Psoas muscle (tissue), 7 donors: ENCODE measurements at regions not wholly inside any gene's neighbourhood (a gene's known extent, or its start where the extent isn't known, plus 50 kb on each side); places are given as distances from the start of the nearest gene placed in this dataset.

ENCODE experiments used
- ATAC-seq, 4 donors: fragments of 200-7000 bp; cut with Tn5 transposase; one replicate each; pipeline ENCODE4 v1.9.1; 2020; ENCODE audit warnings: moderate library complexity in 3 of 4, mild to moderate bottlenecking in 2 of 4
- DNase-seq, 2 donors: peaks; one replicate each; pipeline ENCODE4 v3.0.0-alpha.2; 2020
- H3K27ac ChIP-seq: fragments of 200-600 bp; one replicate; pipeline ENCODE4 v1.8.0; 2022
- H3K27me3 ChIP-seq, 3 donors: fragments of 200-600 bp in 1 of 3; one replicate each; pipeline versions ENCODE4 v1.6.1 to v1.8.0; 2013 to 2022; ENCODE audit warnings: low read length in 2 of 3, mild to moderate bottlenecking in 2 of 3, moderate library complexity in 1 of 3; ENCODE audit not compliant: insufficient read depth in 3 of 3
- H3K36me3 ChIP-seq, 2 donors: fragments of 200-600 bp in 1 of 2; one replicate each; pipeline versions ENCODE4 v1.6.1 to v1.8.0; 2013 to 2022; ENCODE audit warnings: low read depth in 1 of 2, mild to moderate bottlenecking in 1 of 2, moderate library complexity in 1 of 2; ENCODE audit not compliant: insufficient read depth in 1 of 2
- H3K4me1 ChIP-seq: fragments of 200-600 bp; one replicate; pipeline ENCODE4 v1.8.0; 2022
- H3K4me3 ChIP-seq: fragments of 200-600 bp; one replicate; pipeline ENCODE4 v1.8.0; 2022; ENCODE audit warnings: mild to moderate bottlenecking
- H3K9me3 ChIP-seq: fragments of 200-600 bp; one replicate; pipeline ENCODE4 v1.8.0; 2022
- WGBS, 3 donors: extraction: QIAGEN DNeasy Blood & Tissue Kit; methylation state at CpG; one replicate each; pipeline versions ENCODE4 v1.1.6 to v1.1.7; 2013; 5-methylcytosine and 5-hydroxymethylcytosine counted together
- intact Hi-C, 2 donors: fragments of 100-400 bp; cut with DNase I; formaldehyde crosslinking; loops; one replicate each; pipeline versions ENCODE4 v1.11.0 to v1.14.2; 2022
- TF ChIP-seq, protein P1 (sequence below): fragments of 200-600 bp; IDR thresholded peaks from one replicate; pipeline ENCODE4 v1.8.0; 2022; ENCODE audit warnings: antibody characterized with exemption
- donor health status: healthy with polysubstance abuse.
- donor health status: DM: no; HTN: no; CAD: no; lungs with moderate emphysema.
- donor health status: Bipolar disorder and iron deficiency.
- donor health status: healthy.
- donor health status: DM: yes; HTN: yes; CAD: no.
- donor health status: DM: no; HTN: no; CAD: no.
- donor health status: DM: yes; HTN: yes; CAD: no.

DNA sequence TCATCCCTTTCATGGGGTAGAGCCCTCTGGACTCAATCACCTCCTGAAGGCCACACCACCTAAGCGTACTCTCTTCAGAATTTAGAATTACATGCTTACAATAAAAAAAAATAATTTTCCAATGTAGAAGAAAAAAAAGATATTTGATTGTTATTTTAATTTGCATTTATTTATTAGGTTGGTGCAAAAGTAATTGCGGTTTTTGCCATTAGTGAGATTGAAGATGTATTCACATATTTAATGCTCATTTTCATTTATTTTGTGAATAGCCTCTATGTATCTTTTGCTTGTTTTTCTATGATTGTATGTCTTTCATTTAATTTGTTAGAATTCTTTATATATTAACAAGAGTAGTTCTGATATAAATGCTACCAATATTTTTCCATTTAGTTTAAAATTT, 220.5 kb downstream of the RND3 start:
- 96 to 99% (median 96%) methylated on average over 2 of the region's 2 CpGs for WGBS, 3 donors
- H3K4me1 ChIP-seq, result no peaks in the 10 kb centered on the region
- no peak overlapping the region for H3K27ac ChIP-seq
- intact Hi-C loops, result no loop called here
- H3K36me3 ChIP-seq, result no peaks in the 10 kb centered on the region
- ATAC-seq (no peak), DNase-seq (no peak)
- no peaks in the 10 kb centered on the region for H3K27me3 ChIP-seq
- no peak overlapping the region for H3K4me3 ChIP-seq
- H3K9me3 ChIP-seq, result no peaks in the 10 kb centered on the region
- TF ChIP-seq, protein P1, sequence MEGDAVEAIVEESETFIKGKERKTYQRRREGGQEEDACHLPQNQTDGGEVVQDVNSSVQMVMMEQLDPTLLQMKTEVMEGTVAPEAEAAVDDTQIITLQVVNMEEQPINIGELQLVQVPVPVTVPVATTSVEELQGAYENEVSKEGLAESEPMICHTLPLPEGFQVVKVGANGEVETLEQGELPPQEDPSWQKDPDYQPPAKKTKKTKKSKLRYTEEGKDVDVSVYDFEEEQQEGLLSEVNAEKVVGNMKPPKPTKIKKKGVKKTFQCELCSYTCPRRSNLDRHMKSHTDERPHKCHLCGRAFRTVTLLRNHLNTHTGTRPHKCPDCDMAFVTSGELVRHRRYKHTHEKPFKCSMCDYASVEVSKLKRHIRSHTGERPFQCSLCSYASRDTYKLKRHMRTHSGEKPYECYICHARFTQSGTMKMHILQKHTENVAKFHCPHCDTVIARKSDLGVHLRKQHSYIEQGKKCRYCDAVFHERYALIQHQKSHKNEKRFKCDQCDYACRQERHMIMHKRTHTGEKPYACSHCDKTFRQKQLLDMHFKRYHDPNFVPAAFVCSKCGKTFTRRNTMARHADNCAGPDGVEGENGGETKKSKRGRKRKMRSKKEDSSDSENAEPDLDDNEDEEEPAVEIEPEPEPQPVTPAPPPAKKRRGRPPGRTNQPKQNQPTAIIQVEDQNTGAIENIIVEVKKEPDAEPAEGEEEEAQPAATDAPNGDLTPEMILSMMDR, result no peak

DNA sequence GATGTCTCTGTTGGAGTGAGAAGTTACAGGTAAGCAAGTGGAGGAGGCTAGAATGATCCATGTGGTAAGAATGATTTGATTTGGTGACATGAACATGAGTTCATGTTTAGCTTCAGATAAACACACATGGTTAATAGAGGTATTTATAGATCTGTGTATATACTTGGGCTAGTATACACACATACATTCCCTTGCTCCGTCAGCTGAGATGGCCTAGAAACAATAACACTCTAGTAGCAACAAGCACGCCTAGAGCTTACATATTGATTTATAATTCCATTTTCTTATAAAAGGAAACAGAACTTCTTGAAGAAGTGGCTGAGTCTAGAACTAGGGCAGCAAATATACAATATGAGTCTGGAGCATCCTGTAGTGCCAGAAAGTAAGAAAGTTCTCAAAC, 223.0 kb downstream of the RND3 start:
- WGBS, 3 donors, result 92 to 97% (median 96%) methylated on average over 2 of the region's 2 CpGs
- H3K27me3 ChIP-seq, result no peaks in the 10 kb centered on the region
- no peak for DNase-seq
- H3K4me1 ChIP-seq, result no peaks in the 10 kb centered on the region
- ATAC-seq, result no peak
- intact Hi-C loops, result no loop called here
- no peaks in the 10 kb centered on the region for H3K9me3 ChIP-seq
- H3K27ac ChIP-seq, result no peak overlapping the region
- H3K36me3 ChIP-seq, result no peaks in the 10 kb centered on the region
- TF ChIP-seq, protein P1, result no peak
- no peak overlapping the region for H3K4me3 ChIP-seq

DNA sequence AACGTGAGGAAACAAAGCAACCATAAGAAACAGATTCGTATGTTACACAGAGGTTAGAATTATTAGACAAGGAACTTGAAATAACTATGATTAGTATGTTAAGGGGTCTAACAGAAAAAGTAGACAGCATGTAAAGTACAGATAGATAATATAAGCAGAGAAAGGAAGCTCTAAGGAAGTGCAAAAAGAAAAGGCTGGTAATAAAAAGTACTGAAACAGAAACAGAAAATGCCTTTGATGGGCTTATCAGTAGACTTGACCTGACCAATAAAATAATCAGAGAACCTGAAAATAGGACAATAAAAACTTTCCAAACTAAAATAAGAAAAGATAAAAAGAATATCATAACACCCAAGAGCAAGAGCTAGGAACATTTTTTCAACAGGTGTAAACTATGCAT, 225.8 kb downstream of the RND3 start:
- Histone ChIP-seq H3K36me3 (no peaks in the 10 kb centered on the region), H3K4me1 (no peaks in the 10 kb centered on the region), H3K27ac (no peak overlapping the region), H3K4me3 (no peak overlapping the region), H3K27me3 (no peaks in the 10 kb centered on the region), H3K9me3 (no peaks in the 10 kb centered on the region)
- no peak for DNase-seq
- intact Hi-C loops, result no loop called here
- ATAC-seq, result no peak
- TF ChIP-seq, protein P1, result no peak
- 90 to 94% (median 92%) methylated on average over 2 of the region's 2 CpGs for WGBS, 3 donors

DNA sequence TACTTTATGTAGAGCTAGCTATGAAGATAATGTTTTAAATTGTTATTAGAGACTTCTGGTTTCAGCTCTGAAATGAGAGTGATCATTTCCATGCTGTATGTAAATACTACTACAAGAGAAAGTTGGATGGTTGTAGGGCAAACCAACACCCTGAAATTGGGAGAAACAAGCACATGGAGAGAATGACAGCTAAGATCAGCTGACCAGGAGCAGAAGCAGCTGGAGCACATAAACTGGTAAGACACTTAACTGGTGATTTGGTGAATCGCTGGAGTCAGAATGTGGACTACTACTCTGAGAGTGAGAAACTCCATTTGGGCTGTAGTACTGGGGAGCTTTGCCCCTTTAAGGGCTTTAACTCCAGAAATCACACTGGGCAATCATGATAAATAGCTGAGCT, 226.8 kb downstream of the RND3 start:
- no peaks in the 10 kb centered on the region for H3K36me3 ChIP-seq
- WGBS, 3 donors, result 65 to 78% (median 72%) methylated on average over 1 of the region's 1 CpG
- no peaks in the 10 kb centered on the region for H3K27me3 ChIP-seq
- H3K27ac ChIP-seq, result no peak overlapping the region
- H3K4me3 ChIP-seq, result no peak overlapping the region
- ATAC-seq (no peak), DNase-seq (no peak)
- intact Hi-C loops, result no loop called here
- TF ChIP-seq, protein P1, result no peak
- H3K4me1 ChIP-seq, result no peaks in the 10 kb centered on the region
- H3K9me3 ChIP-seq, result no peaks in the 10 kb centered on the region

DNA sequence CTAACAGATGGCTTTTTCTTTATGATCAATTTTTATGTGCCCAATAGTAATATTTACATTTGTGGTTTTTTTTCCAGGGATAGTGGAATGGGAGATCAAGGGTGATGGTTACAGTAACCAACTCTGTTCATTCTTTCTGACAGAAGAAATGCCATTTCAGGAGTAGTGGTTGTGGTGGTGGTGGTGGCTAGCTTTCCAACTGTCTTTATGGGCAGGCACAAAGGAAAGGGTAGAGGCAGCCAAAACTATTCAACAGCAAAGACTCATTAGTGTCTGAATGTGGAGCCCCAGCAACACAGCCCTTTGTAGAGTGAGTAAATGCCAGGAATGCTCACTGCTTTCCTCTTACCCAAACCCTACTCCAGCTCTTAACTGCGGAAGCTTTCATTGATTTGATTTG, 227.7 kb downstream of the RND3 start:
- TF ChIP-seq, protein P1, result no peak
- H3K4me1 ChIP-seq, result no peaks in the 10 kb centered on the region
- no peak for ATAC-seq
- WGBS, 3 donors, result 100% methylated on average over 1 of the region's 1 CpG
- H3K27ac ChIP-seq, result no peak overlapping the region
- H3K9me3 ChIP-seq, result no peaks in the 10 kb centered on the region
- H3K4me3 ChIP-seq, result no peak overlapping the region
- intact Hi-C loops, result no loop called here
- no peaks in the 10 kb centered on the region for H3K36me3 ChIP-seq
- no peaks in the 10 kb centered on the region for H3K27me3 ChIP-seq
- no peak for DNase-seq
